ENCODE measurements at regions not wholly inside any gene's neighbourhood (a gene's known extent, or its start where the extent isn't known, plus 50 kb on each side); places are given as distances from the start of the nearest gene placed in this dataset.

GRCh38 chr20:39398656-39399055 lies 436.5 kb downstream of the DHX35 start:
- Histone ChIP-seq H3K4ac (replicated peaks; ENCODE audit: insufficient read length, low read depth, low read length) (no peak overlapping the region), H2BK20ac (ENCODE audit: low read length) (no peak overlapping the region), H2BK12ac (ENCODE audit: low read depth, low read length) (no peak overlapping the region), H2AK5ac (ENCODE audit: low read depth, low read length) (no peak overlapping the region), H3K9me3 (ENCODE audit: insufficient read depth in 2 of 2, low read depth in 1 of 2, low read length in 1 of 2) (no peaks in the 10 kb centered on the region), H2BK15ac (ENCODE audit: low read length) (no peak overlapping the region), H3K23me2 (ENCODE audit: low read depth, low read length) (no peaks in the 10 kb centered on the region), H3K56ac (replicated peaks; ENCODE audit: insufficient read length, low read depth, low read length) (no peak overlapping the region), H3K27ac (ENCODE audit: low read depth, low read length) (no peak overlapping the region), H3K14ac (ENCODE audit: insufficient read length) (no peak overlapping the region), H3K79me1 (ENCODE audit: low read depth, low read length) (no peaks in the 10 kb centered on the region), H3K79me2 (ENCODE audit: control insufficient read depth in 1 of 2, insufficient read depth in 2 of 2, low read length in 2 of 2) (no peaks in the 10 kb centered on the region), H4K91ac (replicated peaks; ENCODE audit: insufficient read length, low read length) (no peak overlapping the region), H3K4me1 (replicated peaks in 1 of 4; ENCODE audit: control insufficient read depth in 3 of 4, insufficient read depth in 4 of 4, low read length in 3 of 4) (no peaks in the 10 kb centered on the region), H3K27me3 (replicated peaks in 1 of 4; ENCODE audit: control insufficient read depth in 3 of 4, extremely low read depth in 1 of 4, insufficient read depth in 3 of 4, low read length in 3 of 4) (no peaks in the 10 kb centered on the region), H2BK120ac (replicated peaks; ENCODE audit: low read depth, low read length) (no peak overlapping the region), H4K20me1 (replicated peaks in 1 of 2; ENCODE audit: control insufficient read depth in 1 of 2, insufficient read depth in 2 of 2, low read length in 2 of 2) (no peaks in the 10 kb centered on the region), H3K4me2 (ENCODE audit: insufficient read depth in 1 of 2, low read depth in 2 of 2, low read length in 2 of 2) (no peak overlapping the region), H4K5ac (ENCODE audit: insufficient read length, low read depth, low read length) (no peak overlapping the region), H2BK5ac (ENCODE audit: low read depth, low read length) (no peak overlapping the region), H3K9ac (replicated peaks in 1 of 4; ENCODE audit: extremely low read depth in 1 of 4, low read depth in 3 of 4, low read length in 3 of 4) (no peak overlapping the region), H2AFZ (ENCODE audit: low read length) (no peak overlapping the region), H3K23ac (ENCODE audit: insufficient read length) (no peak overlapping the region), H4K8ac (ENCODE audit: extremely low read depth, insufficient read depth, low read length) (no peak overlapping the region), H3K18ac (ENCODE audit: extremely low read depth, low read length) (no peak overlapping the region), H3K4me3 (ENCODE audit: extremely low read depth in 1 of 4, insufficient read depth in 2 of 4, low read depth in 3 of 4, low read length in 4 of 4) (no peak overlapping the region), H3K36me3 (ENCODE audit: control insufficient read depth in 2 of 4, insufficient read depth in 4 of 4, low read length in 3 of 4) (no peaks in the 10 kb centered on the region)
- no peak for TF ChIP-seq SP1 (IDR thresholded peaks at IDR 0.05; ENCODE audit: low read depth, low read length)
- TF ChIP-seq GTF2F1 (IDR thresholded peaks at IDR 0.05; ENCODE audit: borderline replicate concordance, low read depth, low read length) = no peak
- no peak for TF ChIP-seq PHF8 (conservative IDR thresholded peaks at IDR 0.05; ENCODE audit: low read depth, low read length)
- no peak for TF ChIP-seq E2F6 (IDR thresholded peaks at IDR 0.05)
- TF ChIP-seq, protein P1, sequence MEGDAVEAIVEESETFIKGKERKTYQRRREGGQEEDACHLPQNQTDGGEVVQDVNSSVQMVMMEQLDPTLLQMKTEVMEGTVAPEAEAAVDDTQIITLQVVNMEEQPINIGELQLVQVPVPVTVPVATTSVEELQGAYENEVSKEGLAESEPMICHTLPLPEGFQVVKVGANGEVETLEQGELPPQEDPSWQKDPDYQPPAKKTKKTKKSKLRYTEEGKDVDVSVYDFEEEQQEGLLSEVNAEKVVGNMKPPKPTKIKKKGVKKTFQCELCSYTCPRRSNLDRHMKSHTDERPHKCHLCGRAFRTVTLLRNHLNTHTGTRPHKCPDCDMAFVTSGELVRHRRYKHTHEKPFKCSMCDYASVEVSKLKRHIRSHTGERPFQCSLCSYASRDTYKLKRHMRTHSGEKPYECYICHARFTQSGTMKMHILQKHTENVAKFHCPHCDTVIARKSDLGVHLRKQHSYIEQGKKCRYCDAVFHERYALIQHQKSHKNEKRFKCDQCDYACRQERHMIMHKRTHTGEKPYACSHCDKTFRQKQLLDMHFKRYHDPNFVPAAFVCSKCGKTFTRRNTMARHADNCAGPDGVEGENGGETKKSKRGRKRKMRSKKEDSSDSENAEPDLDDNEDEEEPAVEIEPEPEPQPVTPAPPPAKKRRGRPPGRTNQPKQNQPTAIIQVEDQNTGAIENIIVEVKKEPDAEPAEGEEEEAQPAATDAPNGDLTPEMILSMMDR (IDR thresholded peaks at IDR 0.05; ENCODE audit: control extremely low read depth in 1 of 3, insufficient read depth in 1 of 3, low read depth in 1 of 3, low read length in 3 of 3) = peak in 2 of 3 experiments; percentile 33 to 42; a peak in 2 of 4 replicates
- TF ChIP-seq RAD21 (IDR thresholded peaks at IDR 0.05 in 1 of 2, conservative IDR thresholded peaks at IDR 0.05 in 1 of 2; ENCODE audit: low read depth in 2 of 2, low read length in 2 of 2) = peak; percentile 51 to 70
- CTCF ChIA-PET (ENCODE audit: partially characterized antibody) = interaction anchor here (0.7 to 4.6 kb wide), 35 partner anchors 9 to 479 kb away, joined by 3 to 45 read pairs (median 4); no protein-coding TSS in a partner anchor
- POLR2A ChIA-PET (ENCODE audit: partially characterized antibody) = no interaction called here
- FAIRE-seq (no peak), DNase-seq (ENCODE audit: low read depth in 1 of 2, low spot score in 2 of 2) (no peak)
- 48% methylated on average over 2 of the region's 2 CpGs; no CpG with 5 or more reads in 1 of the 2 experiments for WGBS, 2 experiments (ENCODE audit: extremely low coverage in 1 of 2, insufficient coverage in 1 of 2, insufficient read length in 1 of 2, insufficient replicate concordance in 2 of 2, low coverage in 1 of 2, low lambda C conversion rate in 2 of 2, missing lambda C conversion rate in 1 of 2)
